ENCODE measurements at regions not wholly inside any gene's neighbourhood (a gene's known extent, or its start where the extent isn't known, plus 50 kb on each side); places are given as distances from the start of the nearest gene placed in this dataset.

DNA sequence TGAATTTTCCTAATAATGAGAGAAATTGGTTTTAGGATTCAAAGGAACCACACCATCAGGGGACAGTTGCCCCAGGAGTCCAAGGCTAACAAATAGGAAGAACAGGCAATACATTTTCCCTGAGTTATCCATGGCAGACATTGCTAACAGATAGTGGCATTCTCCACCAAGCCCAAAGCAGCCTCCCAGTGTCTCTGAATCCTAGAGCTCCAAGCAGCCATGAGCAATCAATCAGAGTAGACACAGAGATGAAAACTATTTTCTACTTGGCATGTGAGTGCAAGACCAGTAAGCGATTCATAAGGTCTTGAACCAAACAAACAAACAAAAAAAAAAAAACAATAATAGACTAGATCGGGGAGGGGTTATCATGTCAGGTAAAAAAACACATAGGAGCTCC lies 515.7 kb downstream of the MED13L start:
- H3K27me3 Mint-ChIP-seq (ENCODE audit: unreplicated experiment), result peaks cover 12% of the 10 kb centered on the region

GRCh38 chr12:115760231-115760630 lies 517.3 kb downstream of the MED13L start:
- H3K27ac Mint-ChIP-seq (ENCODE audit: unreplicated experiment), result no peak overlapping the region
- no peak for DNase-seq (ENCODE audit: extremely low spot score, unreplicated experiment)
- no peak overlapping the region for H3K4me3 Mint-ChIP-seq (ENCODE audit: unreplicated experiment)
- TF ChIP-seq CTCF (IDR thresholded peaks at IDR 0.05), result no peak
- no peaks in the 10 kb centered on the region for H3K4me1 Mint-ChIP-seq (ENCODE audit: unreplicated experiment)
- H3K9me3 Mint-ChIP-seq (ENCODE audit: unreplicated experiment), result peaks cover 4% of the 10 kb centered on the region
- H3K27me3 Mint-ChIP-seq (ENCODE audit: unreplicated experiment), result peaks cover 27% of the 10 kb centered on the region
- no peaks in the 10 kb centered on the region for H3K36me3 Mint-ChIP-seq (ENCODE audit: unreplicated experiment)

More for the DNA sequence above, 515.7 kb downstream of the MED13L start:
- Mint-ChIP-seq H3K4me1 (ENCODE audit: unreplicated experiment) (no peaks in the 10 kb centered on the region), H3K4me3 (ENCODE audit: unreplicated experiment) (no peak overlapping the region), H3K9me3 (ENCODE audit: unreplicated experiment) (peaks cover 12% of the 10 kb centered on the region), H3K36me3 (ENCODE audit: unreplicated experiment) (no peaks in the 10 kb centered on the region), H3K27ac (ENCODE audit: unreplicated experiment) (no peak overlapping the region)
- TF ChIP-seq CTCF (IDR thresholded peaks at IDR 0.05), result no peak
- no peak for DNase-seq (ENCODE audit: extremely low spot score, unreplicated experiment)

- Mint-ChIP-seq H3K27ac (ENCODE audit: unreplicated experiment) (no peak overlapping the region), H3K36me3 (ENCODE audit: unreplicated experiment) (no peaks in the 10 kb centered on the region), H3K4me3 (ENCODE audit: unreplicated experiment) (no peak overlapping the region), H3K27me3 (ENCODE audit: unreplicated experiment) (peaks cover 34% of the 10 kb centered on the region), H3K4me1 (ENCODE audit: unreplicated experiment) (no peaks in the 10 kb centered on the region), H3K9me3 (ENCODE audit: unreplicated experiment) (no peaks in the 10 kb centered on the region)
- DNase-seq (ENCODE audit: extremely low spot score, unreplicated experiment), result no peak
- TF ChIP-seq CTCF (IDR thresholded peaks at IDR 0.05), result no peak
Observed at GRCh38 chr12:115758877-115759620, 518.4 kb downstream of the MED13L start.

- Mint-ChIP-seq H3K27me3 (ENCODE audit: unreplicated experiment) (peaks cover 34% of the 10 kb centered on the region), H3K4me1 (ENCODE audit: unreplicated experiment) (no peaks in the 10 kb centered on the region), H3K36me3 (ENCODE audit: unreplicated experiment) (no peaks in the 10 kb centered on the region), H3K4me3 (ENCODE audit: unreplicated experiment) (no peak overlapping the region), H3K27ac (ENCODE audit: unreplicated experiment) (no peak overlapping the region), H3K9me3 (ENCODE audit: unreplicated experiment) (no peaks in the 10 kb centered on the region)
- DNase-seq (ENCODE audit: extremely low spot score, unreplicated experiment), result no peak
- no peak for TF ChIP-seq CTCF (IDR thresholded peaks at IDR 0.05)
Observed at GRCh38 chr12:115758183-115758582, 519.3 kb downstream of the MED13L start.

- Mint-ChIP-seq H3K27ac (ENCODE audit: unreplicated experiment) (no peak overlapping the region), H3K4me1 (ENCODE audit: unreplicated experiment) (no peaks in the 10 kb centered on the region)
- TF ChIP-seq CTCF (IDR thresholded peaks at IDR 0.05), result no peak
Observed at GRCh38 chr12:115756804-115757203, 520.7 kb downstream of the MED13L start.

More at GRCh38 chr12:115756804-115757203, 520.7 kb downstream of the MED13L start:
- no peak overlapping the region for H3K4me3 Mint-ChIP-seq (ENCODE audit: unreplicated experiment)
- H3K9me3 Mint-ChIP-seq (ENCODE audit: unreplicated experiment), result no peaks in the 10 kb centered on the region
- no peak for DNase-seq (ENCODE audit: extremely low spot score, unreplicated experiment)
- no peaks in the 10 kb centered on the region for H3K36me3 Mint-ChIP-seq (ENCODE audit: unreplicated experiment)
- peaks cover 37% of the 10 kb centered on the region for H3K27me3 Mint-ChIP-seq (ENCODE audit: unreplicated experiment)
